ENCODE measurements at regions not wholly inside any gene's neighbourhood (a gene's known extent, or its start where the extent isn't known, plus 50 kb on each side); places are given as distances from the start of the nearest gene placed in this dataset.

GRCh38 chr10:3415038-3415736 lies 242.6 kb upstream of the PITRM1 start:
- Histone ChIP-seq H3K9ac (replicated peaks; ENCODE audit: extremely low read depth, insufficient read depth, low read length) (no peak overlapping the region), H3K79me2 (ENCODE audit: control insufficient read depth, insufficient read depth, low read length) (no peaks in the 10 kb centered on the region), H3K4me1 (ENCODE audit: control insufficient read depth, extremely low read depth, insufficient read depth, low read length) (no peaks in the 10 kb centered on the region), H3K4me3 (replicated peaks in 1 of 3; ENCODE audit: insufficient read depth in 1 of 3, low read depth in 1 of 3, low read length in 3 of 3) (no peak overlapping the region), H2AFZ (ENCODE audit: low read depth, low read length) (no peak overlapping the region), H3K4me2 (ENCODE audit: insufficient read depth, low read length) (no peak overlapping the region), H3K27me3 (ENCODE audit: control insufficient read depth in 2 of 2, insufficient read depth in 2 of 2, low read length in 2 of 2) (peaks cover 0 to 2% of the 10 kb centered on the region in 2 experiments), H4K20me1 (replicated peaks; ENCODE audit: control insufficient read depth, extremely low read depth, insufficient read depth, low read length) (no peaks in the 10 kb centered on the region), H3K9me3 (replicated peaks; ENCODE audit: control insufficient read depth, insufficient read depth, low read length) (no peaks in the 10 kb centered on the region), H3K9me1 (replicated peaks; ENCODE audit: control insufficient read depth, extremely low read depth, insufficient read depth, low read length) (no peaks in the 10 kb centered on the region), H3K36me3 (ENCODE audit: control insufficient read depth in 2 of 2, extremely low read depth in 1 of 2, insufficient read depth in 2 of 2, low read length in 2 of 2) (no peaks in the 10 kb centered on the region), H3K27ac (ENCODE audit: insufficient read depth, low read depth, low read length) (no peak overlapping the region)
- CTCF ChIA-PET = no interaction called here
- POLR2A ChIA-PET = no interaction called here
- no peak for DNase-seq (ENCODE audit: low read depth, low spot score)
- intact Hi-C loops (cut with micrococcal nuclease) (no loop called here), dilution Hi-C loops (cut with MboI; ENCODE audit: extremely low pct_ligation_motif_present, low sequenced_read_pairs) (no loop called here)
- BruUV-seq (replicated peaks) = no TSS peak
- FAIRE-seq = no peak
- TF ChIP-seq POLR2AphosphoS5 (IDR thresholded peaks at IDR 0.05; ENCODE audit: insufficient read depth, low read depth, low read length) (no peak), GATA2 (IDR thresholded peaks at IDR 0.05; ENCODE audit: insufficient read depth, insufficient read length, low read depth, low read length) (no peak), EZH2 (IDR thresholded peaks at IDR 0.05; ENCODE audit: borderline replicate concordance, low read depth, low read length, severe bottlenecking) (no peak), MAX (IDR thresholded peaks at IDR 0.05; ENCODE audit: insufficient read depth, insufficient read length) (no peak), MYC (IDR thresholded peaks at IDR 0.05; ENCODE audit: low read depth, low read length) (no peak), CTCF (IDR thresholded peaks at IDR 0.05; ENCODE audit: extremely low read depth in 1 of 2, insufficient read depth in 1 of 2, low read depth in 1 of 2, low read length in 2 of 2) (no peak), JUN (IDR thresholded peaks at IDR 0.05; ENCODE audit: borderline replicate concordance, insufficient read depth, insufficient read length, low read depth) (no peak), POLR2A (IDR thresholded peaks at IDR 0.05; ENCODE audit: low read depth, low read length) (no peak)
